ENCODE measurements at regions not wholly inside any gene's neighbourhood (a gene's known extent, or its start where the extent isn't known, plus 50 kb on each side); places are given as distances from the start of the nearest gene placed in this dataset.

DNA sequence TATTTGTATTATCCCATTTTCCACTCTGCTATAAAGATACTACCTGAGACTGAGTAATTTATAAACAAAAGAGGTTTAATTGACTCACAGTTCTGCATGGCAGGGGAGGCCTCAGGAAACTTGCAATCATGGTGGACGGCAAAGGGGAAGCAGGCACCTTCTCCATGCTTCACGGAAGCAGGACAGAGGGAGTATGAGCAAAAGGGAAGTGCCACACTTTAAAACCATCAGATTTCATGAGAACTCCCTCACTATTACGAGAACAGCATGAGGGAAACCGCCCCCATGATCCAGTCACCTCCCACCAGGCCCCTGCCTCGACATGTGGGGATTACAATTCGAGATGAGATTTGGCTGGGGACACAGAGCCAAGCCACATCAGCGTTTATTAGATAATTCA lies 172.8 kb downstream of the NR2F2 start:
- ATAC-seq, result no peak
- TF ChIP-seq ZFP30 (CRISPR knock-in tag; IDR thresholded peaks at IDR 0.05), result no peak
- TF ChIP-seq GLIS3 (CRISPR knock-in tag; IDR thresholded peaks at IDR 0.05), result no peak
- no peak for TF ChIP-seq ISL1 (CRISPR knock-in tag; IDR thresholded peaks at IDR 0.05)
- no peak for TF ChIP-seq TOX (CRISPR knock-in tag; IDR thresholded peaks at IDR 0.05; ENCODE audit: borderline replicate concordance)
- no peak for TF ChIP-seq ZC3H10 (CRISPR knock-in tag; IDR thresholded peaks at IDR 0.05)

DNA sequence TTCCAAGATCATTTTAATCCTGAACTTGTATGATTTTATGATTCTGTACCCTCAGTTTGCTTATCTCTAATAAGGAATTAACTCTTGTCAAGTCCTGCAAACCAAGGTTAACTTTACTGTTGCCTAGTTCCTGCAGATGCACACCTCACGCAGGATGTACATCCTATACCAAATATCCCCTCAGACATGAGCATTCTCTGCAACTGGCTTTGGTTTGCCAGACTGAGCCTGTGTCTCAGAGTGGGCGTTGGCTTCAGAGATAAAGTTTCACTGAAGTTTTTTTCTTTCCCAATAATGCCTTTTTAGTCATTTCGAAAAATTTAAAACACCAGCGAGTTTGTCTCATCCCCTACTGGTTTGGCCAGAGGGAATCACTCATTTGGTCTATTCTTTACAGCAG lies 173.9 kb downstream of the NR2F2 start:
- TF ChIP-seq ESRRG (CRISPR knock-in tag; IDR thresholded peaks at IDR 0.05) (no peak), ZFP30 (CRISPR knock-in tag; IDR thresholded peaks at IDR 0.05) (no peak), ZNF8 (CRISPR knock-in tag; IDR thresholded peaks at IDR 0.05) (no peak), TOX (CRISPR knock-in tag; IDR thresholded peaks at IDR 0.05; ENCODE audit: borderline replicate concordance) (no peak)
- TF ChIP-seq, protein P1, sequence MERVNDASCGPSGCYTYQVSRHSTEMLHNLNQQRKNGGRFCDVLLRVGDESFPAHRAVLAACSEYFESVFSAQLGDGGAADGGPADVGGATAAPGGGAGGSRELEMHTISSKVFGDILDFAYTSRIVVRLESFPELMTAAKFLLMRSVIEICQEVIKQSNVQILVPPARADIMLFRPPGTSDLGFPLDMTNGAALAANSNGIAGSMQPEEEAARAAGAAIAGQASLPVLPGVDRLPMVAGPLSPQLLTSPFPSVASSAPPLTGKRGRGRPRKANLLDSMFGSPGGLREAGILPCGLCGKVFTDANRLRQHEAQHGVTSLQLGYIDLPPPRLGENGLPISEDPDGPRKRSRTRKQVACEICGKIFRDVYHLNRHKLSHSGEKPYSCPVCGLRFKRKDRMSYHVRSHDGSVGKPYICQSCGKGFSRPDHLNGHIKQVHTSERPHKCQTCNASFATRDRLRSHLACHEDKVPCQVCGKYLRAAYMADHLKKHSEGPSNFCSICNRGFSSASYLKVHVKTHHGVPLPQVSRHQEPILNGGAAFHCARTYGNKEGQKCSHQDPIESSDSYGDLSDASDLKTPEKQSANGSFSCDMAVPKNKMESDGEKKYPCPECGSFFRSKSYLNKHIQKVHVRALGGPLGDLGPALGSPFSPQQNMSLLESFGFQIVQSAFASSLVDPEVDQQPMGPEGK (CRISPR knock-in tag; IDR thresholded peaks at IDR 0.05; ENCODE audit: borderline replicate concordance), result no peak
- no peak for ATAC-seq

DNA sequence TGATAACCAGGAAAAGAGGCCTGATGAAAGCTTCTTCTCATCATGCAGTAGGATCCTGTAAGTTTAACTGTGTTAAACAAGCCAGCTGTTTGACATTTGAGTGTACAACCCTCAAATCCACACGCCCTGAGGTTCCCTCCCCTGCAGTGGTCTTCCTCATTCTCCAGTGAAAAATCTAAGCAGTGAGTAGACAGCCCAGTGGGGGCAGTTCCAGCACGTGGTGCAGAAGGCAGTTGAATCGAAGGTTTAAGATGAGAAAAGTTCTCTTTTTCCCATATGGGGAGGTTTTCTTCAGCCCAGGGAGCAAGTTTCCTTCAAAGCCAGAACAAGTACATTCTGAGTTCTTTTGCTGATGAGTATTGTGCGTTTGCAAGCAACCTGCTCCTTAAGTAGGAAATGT lies 174.5 kb downstream of the NR2F2 start:
- TF ChIP-seq ZFP30 (CRISPR knock-in tag; IDR thresholded peaks at IDR 0.05), result no peak
- TF ChIP-seq, protein P2, sequence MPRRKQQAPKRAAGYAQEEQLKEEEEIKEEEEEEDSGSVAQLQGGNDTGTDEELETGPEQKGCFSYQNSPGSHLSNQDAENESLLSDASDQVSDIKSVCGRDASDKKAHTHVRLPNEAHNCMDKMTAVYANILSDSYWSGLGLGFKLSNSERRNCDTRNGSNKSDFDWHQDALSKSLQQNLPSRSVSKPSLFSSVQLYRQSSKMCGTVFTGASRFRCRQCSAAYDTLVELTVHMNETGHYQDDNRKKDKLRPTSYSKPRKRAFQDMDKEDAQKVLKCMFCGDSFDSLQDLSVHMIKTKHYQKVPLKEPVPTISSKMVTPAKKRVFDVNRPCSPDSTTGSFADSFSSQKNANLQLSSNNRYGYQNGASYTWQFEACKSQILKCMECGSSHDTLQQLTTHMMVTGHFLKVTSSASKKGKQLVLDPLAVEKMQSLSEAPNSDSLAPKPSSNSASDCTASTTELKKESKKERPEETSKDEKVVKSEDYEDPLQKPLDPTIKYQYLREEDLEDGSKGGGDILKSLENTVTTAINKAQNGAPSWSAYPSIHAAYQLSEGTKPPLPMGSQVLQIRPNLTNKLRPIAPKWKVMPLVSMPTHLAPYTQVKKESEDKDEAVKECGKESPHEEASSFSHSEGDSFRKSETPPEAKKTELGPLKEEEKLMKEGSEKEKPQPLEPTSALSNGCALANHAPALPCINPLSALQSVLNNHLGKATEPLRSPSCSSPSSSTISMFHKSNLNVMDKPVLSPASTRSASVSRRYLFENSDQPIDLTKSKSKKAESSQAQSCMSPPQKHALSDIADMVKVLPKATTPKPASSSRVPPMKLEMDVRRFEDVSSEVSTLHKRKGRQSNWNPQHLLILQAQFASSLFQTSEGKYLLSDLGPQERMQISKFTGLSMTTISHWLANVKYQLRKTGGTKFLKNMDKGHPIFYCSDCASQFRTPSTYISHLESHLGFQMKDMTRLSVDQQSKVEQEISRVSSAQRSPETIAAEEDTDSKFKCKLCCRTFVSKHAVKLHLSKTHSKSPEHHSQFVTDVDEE (CRISPR knock-in tag; IDR thresholded peaks at IDR 0.05), result no peak
- ATAC-seq, result no peak

DNA sequence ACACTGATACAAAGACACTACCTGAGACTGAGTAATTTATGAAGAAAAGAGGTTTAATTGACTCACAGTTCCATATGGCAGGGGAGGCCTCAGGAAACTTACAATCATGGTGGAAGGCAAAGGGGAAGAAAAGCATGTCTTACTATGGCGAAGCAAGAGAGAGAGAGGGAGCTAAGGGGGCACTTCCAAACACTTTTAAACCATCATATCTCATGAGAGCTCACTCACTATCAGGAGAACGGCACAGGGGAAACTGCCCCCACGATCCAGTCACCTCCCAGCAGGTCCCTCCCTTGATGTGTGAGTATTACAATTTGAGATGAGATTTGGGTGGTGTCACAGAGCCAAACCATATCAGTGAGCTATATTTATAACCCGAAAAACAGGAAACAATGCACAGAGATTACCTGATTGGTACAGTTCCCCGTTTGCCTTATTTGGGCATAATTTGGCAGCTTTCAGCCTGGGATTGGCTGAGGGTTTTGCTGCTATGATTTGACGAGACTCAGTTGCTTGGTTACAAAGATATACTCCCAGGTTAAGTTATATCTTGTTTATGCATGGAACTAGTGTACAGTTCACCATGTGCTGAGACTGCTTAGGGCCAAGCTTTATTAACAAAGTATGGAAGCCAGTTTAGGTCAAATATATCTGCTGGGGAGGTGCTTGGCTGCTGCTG lies 184.2 kb downstream of the NR2F2 start:
- no peak for ATAC-seq

More for the DNA sequence above, 184.2 kb downstream of the NR2F2 start:
- TF ChIP-seq PPARA (CRISPR knock-in tag; IDR thresholded peaks at IDR 0.05; ENCODE audit: borderline replicate concordance), result no peak
- no peak for TF ChIP-seq ZNF565 (CRISPR knock-in tag; conservative IDR thresholded peaks at IDR 0.05; ENCODE audit: low read depth)
- TF ChIP-seq, protein P2 (CRISPR knock-in tag; IDR thresholded peaks at IDR 0.05), result no peak
- TF ChIP-seq OSR1 (CRISPR knock-in tag; IDR thresholded peaks at IDR 0.05), result no peak
- TF ChIP-seq SNAI2 (CRISPR knock-in tag; IDR thresholded peaks at IDR 0.05), result no peak
- TF ChIP-seq CSDC2 (CRISPR knock-in tag; IDR thresholded peaks at IDR 0.05), result no peak
- TF ChIP-seq BACH2 (CRISPR knock-in tag; IDR thresholded peaks at IDR 0.05; ENCODE audit: borderline replicate concordance), result no peak
- no peak for TF ChIP-seq ZNF70 (CRISPR knock-in tag; IDR thresholded peaks at IDR 0.05)
- no peak for TF ChIP-seq RARB (CRISPR knock-in tag; IDR thresholded peaks at IDR 0.05)
- TF ChIP-seq, protein P3, sequence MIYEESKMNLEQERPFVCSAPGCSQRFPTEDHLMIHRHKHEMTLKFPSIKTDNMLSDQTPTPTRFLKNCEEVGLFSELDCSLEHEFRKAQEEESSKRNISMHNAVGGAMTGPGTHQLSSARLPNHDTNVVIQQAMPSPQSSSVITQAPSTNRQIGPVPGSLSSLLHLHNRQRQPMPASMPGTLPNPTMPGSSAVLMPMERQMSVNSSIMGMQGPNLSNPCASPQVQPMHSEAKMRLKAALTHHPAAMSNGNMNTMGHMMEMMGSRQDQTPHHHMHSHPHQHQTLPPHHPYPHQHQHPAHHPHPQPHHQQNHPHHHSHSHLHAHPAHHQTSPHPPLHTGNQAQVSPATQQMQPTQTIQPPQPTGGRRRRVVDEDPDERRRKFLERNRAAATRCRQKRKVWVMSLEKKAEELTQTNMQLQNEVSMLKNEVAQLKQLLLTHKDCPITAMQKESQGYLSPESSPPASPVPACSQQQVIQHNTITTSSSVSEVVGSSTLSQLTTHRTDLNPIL (CRISPR knock-in tag; IDR thresholded peaks at IDR 0.05; ENCODE audit: low read depth), result no peak
- TF ChIP-seq ZNF8 (CRISPR knock-in tag; IDR thresholded peaks at IDR 0.05), result no peak
- no peak for TF ChIP-seq ARNTL (CRISPR knock-in tag; IDR thresholded peaks at IDR 0.05; ENCODE audit: borderline replicate concordance, low read depth)
- no peak for TF ChIP-seq ZFP30 (CRISPR knock-in tag; IDR thresholded peaks at IDR 0.05)
- no peak for TF ChIP-seq GLIS3 (CRISPR knock-in tag; IDR thresholded peaks at IDR 0.05)
- TF ChIP-seq, protein P1 (CRISPR knock-in tag; IDR thresholded peaks at IDR 0.05; ENCODE audit: borderline replicate concordance), result no peak
- TF ChIP-seq TCF4 (CRISPR knock-in tag; IDR thresholded peaks at IDR 0.05; ENCODE audit: borderline replicate concordance), result no peak
- no peak for TF ChIP-seq ISL1 (CRISPR knock-in tag; IDR thresholded peaks at IDR 0.05)

Measured in SK-N-SH treated with all-trans-retinoic acid at 6 μM for 48 hours (cell line).